A673 (cell line): ENCODE measurements at regions not wholly inside any gene's neighbourhood (a gene's known extent, or its start where the extent isn't known, plus 50 kb on each side); places are given as distances from the start of the nearest gene placed in this dataset.

Source experiments
- CTCF ChIP-seq: fragments of 300-800, 200-600 bp; sonication (generic); conservative IDR thresholded peaks from 2 replicates; pipeline ENCODE4 v1.5.1; 2017; ENCODE audit warnings: low read depth, mild to moderate bottlenecking, antibody characterized with exemption, low read length, moderate library complexity, mixed read lengths
- EZH2 ChIP-seq: fragments of 200-600 bp; sonication (generic); IDR thresholded peaks from 2 replicates; pipeline ENCODE4 v1.6.1; 2017; ENCODE audit warnings: borderline replicate concordance, low read depth, mild to moderate bottlenecking, mixed read lengths, antibody characterized with exemption, low read length; ENCODE audit not compliant: poor library complexity, severe bottlenecking

- TF ChIP-seq CTCF (no peak), EZH2 (no peak)
These were observed 77.7 kb downstream of the LINC00237 start for GRCh38 chr20:21028436-21028835.
